Fibroblast of skin of left quadriceps (primary cell): ENCODE measurements at regions not wholly inside any gene's neighbourhood (a gene's known extent, or its start where the extent isn't known, plus 50 kb on each side); places are given as distances from the start of the nearest gene placed in this dataset.

Source experiments
- DNase-seq, 2 experiments: peaks; one replicate each; pipeline ENCODE4 v3.0.0-alpha.2; 2013; ENCODE audit warnings: low read depth in 2 of 2

DNA sequence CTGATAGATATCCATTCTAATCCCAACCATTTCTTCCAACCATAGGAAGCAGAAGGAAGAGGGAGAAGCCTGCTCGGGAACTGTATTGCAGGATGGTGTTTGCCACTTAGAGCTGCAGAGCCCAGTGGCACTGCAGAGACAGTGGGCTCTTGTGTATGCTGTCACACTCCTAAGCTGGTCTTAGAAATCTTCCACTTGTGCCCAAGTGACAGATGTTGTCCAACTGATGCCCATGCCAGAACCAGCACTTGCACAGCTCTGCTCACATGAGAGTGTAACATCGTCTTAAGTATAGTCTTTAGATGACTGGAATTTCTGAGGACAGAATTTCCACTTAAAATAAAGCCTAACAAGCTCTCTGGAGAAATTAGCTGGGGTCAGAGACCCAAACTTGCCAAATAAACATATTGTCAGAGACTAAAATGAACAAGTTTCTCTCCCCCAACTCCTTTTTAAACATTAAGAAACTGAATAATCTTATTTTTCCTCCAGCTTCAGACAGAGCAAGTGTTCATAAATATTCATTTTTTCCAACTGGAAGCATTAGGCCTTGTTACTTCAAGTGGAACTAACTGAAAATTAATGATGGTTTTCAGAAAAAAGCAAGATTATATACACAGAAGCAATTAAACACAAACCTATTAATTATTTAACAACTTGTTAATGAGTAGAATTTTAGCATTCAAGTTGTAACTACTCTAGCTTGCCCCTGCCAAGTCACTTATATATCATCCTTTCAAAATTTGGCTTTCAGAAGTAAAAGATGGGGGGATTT is 577.3 kb downstream of the AJAP1 start:
- no peak for DNase-seq

DNA sequence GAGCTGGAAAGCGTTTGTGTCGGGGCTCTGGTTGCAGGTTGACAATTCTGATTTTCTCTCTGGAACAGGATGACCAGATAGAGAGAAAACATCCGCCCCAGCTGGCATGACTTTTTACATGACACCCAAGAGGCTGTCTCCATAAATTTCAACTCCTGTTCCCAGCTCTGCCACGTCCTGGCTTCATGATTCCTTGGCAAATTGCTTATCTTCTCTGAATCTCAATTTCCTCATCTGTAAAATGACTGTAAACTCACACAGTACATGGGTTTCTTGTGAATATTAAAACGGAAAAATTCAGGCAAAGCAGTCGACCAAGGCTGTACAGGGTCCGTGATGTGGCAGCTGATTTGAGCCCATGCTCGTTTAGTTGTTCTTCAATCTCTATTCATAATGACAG is 572.7 kb downstream of the AJAP1 start:
- no peak for DNase-seq

- DNase-seq = no peak
Measured at GRCh38 chr1:5225707-5226704, 571.6 kb downstream of the AJAP1 start.

GRCh38 chr1:5223206-5223605 is 568.8 kb downstream of the AJAP1 start:
- no peak for DNase-seq

DNA sequence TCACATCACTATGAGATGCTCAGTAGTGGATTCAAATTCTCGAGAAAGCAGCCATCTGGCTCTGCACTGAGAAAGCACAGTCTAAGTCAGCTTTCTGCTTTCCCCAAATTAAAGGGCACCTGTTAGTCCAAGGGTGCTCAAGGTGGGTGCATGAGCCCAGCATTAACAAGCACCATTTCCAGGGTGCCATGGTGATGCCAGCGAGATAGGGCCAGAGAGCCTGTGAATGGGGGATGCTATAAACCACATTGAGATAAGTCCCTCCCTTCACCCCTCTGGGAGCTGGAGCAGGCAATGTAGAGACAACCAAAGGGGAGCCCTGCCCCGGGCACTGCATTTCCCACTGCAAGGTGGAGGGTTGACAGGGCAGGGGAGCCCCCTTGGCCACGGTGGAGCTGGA is 568.2 kb downstream of the AJAP1 start:
- no peak for DNase-seq

GRCh38 chr1:5221451-5221850 is 567.0 kb downstream of the AJAP1 start:
- no peak for DNase-seq

GRCh38 chr1:5220821-5221220 is 566.4 kb downstream of the AJAP1 start:
- DNase-seq = no peak

DNA sequence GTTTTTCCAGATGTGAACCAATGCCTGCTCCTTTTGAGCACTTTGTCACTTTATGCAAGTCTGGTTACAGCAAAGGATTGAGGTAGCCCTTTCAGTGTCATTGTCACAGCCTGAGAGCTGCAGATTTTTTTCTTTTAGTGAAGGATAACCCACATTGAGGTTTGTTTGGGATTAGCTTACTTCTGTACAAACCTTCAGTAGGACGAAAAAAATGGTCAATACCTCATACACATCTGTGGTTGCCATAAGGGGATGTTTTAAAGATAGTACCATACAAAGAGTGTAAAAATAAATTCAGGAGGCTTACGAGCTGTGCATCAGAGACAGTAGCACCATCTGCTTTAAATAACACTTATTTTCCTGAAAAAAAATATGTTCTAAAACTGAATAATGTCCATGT is 566.0 kb downstream of the AJAP1 start:
- DNase-seq = no peak

- no peak for DNase-seq
Measured at GRCh38 chr1:5200006-5200405, 545.6 kb downstream of the AJAP1 start.

- no peak for DNase-seq
Measured at GRCh38 chr1:5198328-5198727, 543.9 kb downstream of the AJAP1 start.

GRCh38 chr1:5191470-5191869 is 537.1 kb downstream of the AJAP1 start:
- no peak for DNase-seq

- DNase-seq = no peak
Measured at GRCh38 chr1:5189384-5189783, 535.0 kb downstream of the AJAP1 start.

GRCh38 chr1:5165762-5166161 is 511.4 kb downstream of the AJAP1 start:
- DNase-seq = no peak

DNA sequence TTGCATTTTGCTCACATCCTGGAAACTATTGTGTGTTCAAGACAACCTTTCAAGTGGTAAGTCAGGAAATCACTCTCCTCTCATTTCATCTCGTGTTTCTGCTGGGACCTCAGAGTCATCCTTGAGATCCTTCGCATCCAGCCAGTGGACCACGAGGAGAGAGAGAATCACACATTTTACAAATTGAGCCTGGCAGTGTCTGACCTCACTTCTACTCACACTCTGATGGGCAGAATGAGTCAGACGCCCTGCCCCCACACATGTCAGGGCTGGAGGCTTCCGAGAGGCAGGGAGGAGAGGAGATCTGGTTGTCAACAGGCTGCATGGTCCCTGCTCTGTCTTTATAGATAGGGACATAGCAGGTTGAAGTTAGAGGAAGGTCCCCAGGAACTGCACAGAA is 509.7 kb downstream of the AJAP1 start:
- DNase-seq = no peak

DNA sequence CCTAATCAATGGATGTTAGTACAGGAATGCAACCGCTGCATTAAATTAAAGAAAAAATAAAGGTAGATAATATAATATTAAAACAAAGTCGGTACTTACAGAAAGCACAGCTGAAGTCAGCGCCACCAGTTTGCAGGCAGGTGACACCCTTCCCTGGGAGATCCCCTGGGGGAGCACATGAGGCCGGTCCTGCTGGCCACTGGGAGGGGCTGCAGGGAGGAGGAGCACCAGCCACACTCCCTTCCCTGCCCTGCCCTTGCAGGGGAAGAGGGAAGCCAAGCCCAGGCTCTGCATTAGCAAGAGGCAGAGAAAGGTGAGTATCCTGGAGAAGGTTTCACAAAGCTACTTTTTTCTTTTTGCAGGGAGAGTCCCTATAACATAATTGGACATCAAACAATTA is 507.0 kb downstream of the AJAP1 start:
- no peak for DNase-seq

GRCh38 chr1:5157175-5157574 is 502.8 kb downstream of the AJAP1 start:
- DNase-seq = no peak

DNA sequence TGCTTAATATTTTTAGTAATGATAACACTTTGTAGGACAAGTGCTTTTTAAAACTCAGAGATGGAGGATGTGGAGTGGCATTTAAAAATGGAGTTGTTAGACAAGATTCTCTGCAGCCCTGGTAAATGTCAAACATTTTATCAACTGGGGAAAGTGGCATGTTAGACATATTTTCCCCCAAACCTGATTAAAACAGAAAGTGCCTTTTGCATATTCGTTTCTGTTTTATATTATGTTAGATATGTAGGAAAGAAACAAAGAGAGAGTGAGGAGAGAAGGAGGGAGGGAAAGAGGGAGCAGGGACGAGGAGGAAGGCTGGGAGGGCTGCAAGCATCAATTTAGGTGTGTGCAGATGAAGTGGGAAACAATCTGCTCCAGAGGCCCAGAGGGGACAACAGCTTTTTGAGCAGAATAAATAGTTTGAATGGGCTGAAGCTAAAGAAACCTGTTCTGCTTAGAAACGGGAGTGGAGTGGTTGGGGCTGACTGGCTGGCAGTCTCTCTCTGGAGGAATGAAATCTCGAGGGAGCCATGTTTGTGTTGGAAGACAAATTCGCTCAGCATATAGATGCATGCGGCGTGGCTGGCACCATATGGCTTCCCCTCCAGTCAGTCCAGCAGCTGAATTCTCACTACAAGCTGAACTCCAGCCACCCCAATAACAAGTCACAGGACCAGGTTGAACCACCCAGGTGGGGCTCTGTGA is 502.2 kb downstream of the AJAP1 start:
- DNase-seq = no peak

DNA sequence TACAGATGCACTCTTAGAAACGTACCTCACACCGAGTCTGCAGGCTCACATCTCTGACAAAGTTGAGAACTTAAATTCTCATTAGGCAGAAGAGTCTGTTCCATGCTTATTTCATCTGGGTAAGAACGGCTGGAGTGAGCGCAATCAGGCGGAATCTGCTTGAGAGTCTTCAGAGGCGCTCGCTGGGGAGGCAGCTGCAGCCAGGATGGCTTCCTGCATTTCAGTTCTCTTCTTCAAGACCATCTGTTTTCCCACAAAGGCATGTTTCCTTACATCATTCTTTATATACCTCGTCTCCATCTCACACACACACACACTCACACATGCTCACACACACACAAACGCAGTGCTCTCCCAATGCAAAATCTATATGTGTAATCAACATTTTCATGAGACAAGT is 497.1 kb downstream of the AJAP1 start:
- no peak for DNase-seq

DNA sequence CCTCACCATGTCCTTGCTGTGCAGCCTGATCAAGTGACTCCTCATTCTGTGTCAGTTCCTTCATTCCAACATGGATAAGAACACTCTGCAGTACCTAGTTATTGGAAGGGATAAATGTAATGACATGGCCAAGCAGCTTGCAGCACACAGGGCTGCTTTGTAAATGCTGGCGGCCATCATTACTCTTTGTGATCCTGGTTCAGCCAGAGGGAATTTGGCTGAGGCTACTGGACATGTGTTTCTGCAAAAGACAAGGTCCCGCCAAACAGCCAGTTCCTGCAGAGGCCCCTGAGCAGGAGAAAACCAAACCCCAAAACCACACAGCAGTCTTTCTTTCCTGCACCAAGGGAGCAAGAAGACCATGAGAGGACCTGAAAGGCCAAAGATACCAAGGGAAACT is 495.8 kb downstream of the AJAP1 start:
- DNase-seq = no peak

GRCh38 chr1:5147806-5148205 is 493.4 kb downstream of the AJAP1 start:
- DNase-seq = no peak

DNA sequence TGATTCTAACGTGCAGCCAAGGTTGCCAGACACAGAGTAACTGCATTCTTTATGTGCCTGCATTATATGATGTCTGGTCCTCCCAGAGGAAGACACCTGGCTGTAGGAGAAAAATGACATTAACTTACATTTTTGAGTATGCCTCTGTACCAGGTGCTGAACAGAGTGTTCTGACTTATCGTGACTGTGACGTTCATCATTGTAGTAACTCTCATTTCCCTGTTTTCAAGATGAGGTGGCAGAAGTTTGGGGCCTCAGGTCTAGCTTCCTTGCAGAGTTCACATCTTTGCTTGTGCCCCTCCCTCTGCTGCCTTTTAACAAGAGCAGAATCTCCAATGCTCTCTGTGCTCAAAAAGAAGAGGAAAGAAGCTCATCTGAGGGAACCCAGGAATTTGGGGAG is 488.0 kb downstream of the AJAP1 start:
- no peak for DNase-seq

GRCh38 chr1:5141750-5142149 is 487.3 kb downstream of the AJAP1 start:
- DNase-seq = no peak
